Mucosa of rectum (tissue), 2 donors: ENCODE measurements at regions not wholly inside any gene's neighbourhood (a gene's known extent, or its start where the extent isn't known, plus 50 kb on each side); places are given as distances from the start of the nearest gene placed in this dataset.

Source experiments
- H3K27ac ChIP-seq, 2 donors: one replicate each; pipeline ENCODE4 v1.7.0; 2013; ENCODE audit warnings: inconsistent platforms in 2 of 2, low read depth in 2 of 2, low read length in 2 of 2
- H3K27me3 ChIP-seq, 2 donors: one replicate each; pipeline ENCODE4 v1.7.0; 2013; ENCODE audit warnings: low read length in 2 of 2; ENCODE audit not compliant: control insufficient read depth in 2 of 2, insufficient read depth in 2 of 2
- H3K36me3 ChIP-seq, 2 donors: one replicate each; pipeline ENCODE4 v1.7.0; 2013; ENCODE audit warnings: low read length in 2 of 2; ENCODE audit not compliant: control insufficient read depth in 2 of 2, insufficient read depth in 2 of 2
- H3K4me1 ChIP-seq, 2 donors: one replicate each; pipeline ENCODE4 v1.7.0; 2013; ENCODE audit warnings: low read length in 2 of 2, mild to moderate bottlenecking in 1 of 2; ENCODE audit not compliant: control insufficient read depth in 2 of 2, insufficient read depth in 2 of 2
- H3K4me3 ChIP-seq, 2 donors: one replicate each; pipeline ENCODE4 v1.7.0; 2013; ENCODE audit warnings: low read length in 2 of 2
- H3K9ac ChIP-seq, 2 donors: one replicate each; pipeline ENCODE4 v1.7.0; 2013; ENCODE audit warnings: low read length in 2 of 2, low read depth in 1 of 2, mild to moderate bottlenecking in 1 of 2
- H3K9me3 ChIP-seq, 2 donors: one replicate each; pipeline ENCODE4 v1.7.0; 2013; ENCODE audit warnings: low read length in 2 of 2; ENCODE audit not compliant: control insufficient read depth in 2 of 2
- donor health status: healthy.
- donor health status: Normal muscosa, but diverticular disease.

- Histone ChIP-seq H3K36me3 (no peaks in the 10 kb centered on the region), H3K27me3 (no peaks in the 10 kb centered on the region), H3K27ac (no peak overlapping the region)
Measured at GRCh38 chr20:40467703-40468411, 221.2 kb downstream of the MAFB start.

GRCh38 chr20:40467067-40467466, 222.0 kb downstream of the MAFB start:
- Histone ChIP-seq H3K27me3 (no peaks in the 10 kb centered on the region), H3K4me3 (no peak overlapping the region)

More at GRCh38 chr20:40467703-40468411, 221.2 kb downstream of the MAFB start:
- Histone ChIP-seq H3K9ac (no peak overlapping the region), H3K4me3 (no peak overlapping the region), H3K9me3 (no peaks in the 10 kb centered on the region), H3K4me1 (peaks cover 0 to 3% of the 10 kb centered on the region in 2 donors)

GRCh38 chr20:40464731-40465208, 224.3 kb downstream of the MAFB start:
- H3K4me1 ChIP-seq, result no peaks in the 10 kb centered on the region
- no peaks in the 10 kb centered on the region for H3K9me3 ChIP-seq
- H3K27me3 ChIP-seq, result no peaks in the 10 kb centered on the region
- no peaks in the 10 kb centered on the region for H3K36me3 ChIP-seq
- no peak overlapping the region for H3K9ac ChIP-seq
- H3K4me3 ChIP-seq, result no peak overlapping the region
- peak overlapping the region in 1 of 2 donors; percentile 27 for H3K27ac ChIP-seq

More at GRCh38 chr20:40467067-40467466, 222.0 kb downstream of the MAFB start:
- Histone ChIP-seq H3K36me3 (no peaks in the 10 kb centered on the region), H3K9me3 (no peaks in the 10 kb centered on the region), H3K4me1 (peaks cover 0 to 3% of the 10 kb centered on the region in 2 donors), H3K27ac (no peak overlapping the region), H3K9ac (no peak overlapping the region)

GRCh38 chr20:40463171-40463570, 225.9 kb downstream of the MAFB start:
- Histone ChIP-seq H3K9ac (no peak overlapping the region), H3K9me3 (no peaks in the 10 kb centered on the region), H3K36me3 (no peaks in the 10 kb centered on the region), H3K27ac (no peak overlapping the region), H3K4me3 (no peak overlapping the region), H3K4me1 (no peaks in the 10 kb centered on the region), H3K27me3 (no peaks in the 10 kb centered on the region)

- no peak overlapping the region for H3K9ac ChIP-seq
- H3K27me3 ChIP-seq, result no peaks in the 10 kb centered on the region
- no peak overlapping the region for H3K4me3 ChIP-seq
- no peaks in the 10 kb centered on the region for H3K9me3 ChIP-seq
- no peak overlapping the region for H3K27ac ChIP-seq
- H3K36me3 ChIP-seq, result no peaks in the 10 kb centered on the region
- no peaks in the 10 kb centered on the region for H3K4me1 ChIP-seq
Measured at GRCh38 chr20:40462566-40462965, 226.5 kb downstream of the MAFB start.

GRCh38 chr20:40459299-40459698, 229.7 kb downstream of the MAFB start:
- H3K9ac ChIP-seq, result no peak overlapping the region

GRCh38 chr20:40457404-40457803, 231.6 kb downstream of the MAFB start:
- Histone ChIP-seq H3K9ac (no peak overlapping the region), H3K36me3 (no peaks in the 10 kb centered on the region), H3K9me3 (no peaks in the 10 kb centered on the region), H3K4me3 (no peak overlapping the region), H3K4me1 (no peaks in the 10 kb centered on the region), H3K27ac (no peak overlapping the region), H3K27me3 (no peaks in the 10 kb centered on the region)

More at GRCh38 chr20:40459299-40459698, 229.7 kb downstream of the MAFB start:
- H3K36me3 ChIP-seq, result no peaks in the 10 kb centered on the region
- H3K4me3 ChIP-seq, result no peak overlapping the region
- no peak overlapping the region for H3K27ac ChIP-seq
- no peaks in the 10 kb centered on the region for H3K4me1 ChIP-seq
- H3K27me3 ChIP-seq, result no peaks in the 10 kb centered on the region
- no peaks in the 10 kb centered on the region for H3K9me3 ChIP-seq

GRCh38 chr20:40452758-40453157, 236.3 kb downstream of the MAFB start:
- Histone ChIP-seq H3K9ac (no peak overlapping the region), H3K27me3 (no peaks in the 10 kb centered on the region)

GRCh38 chr20:40451552-40451951, 237.5 kb downstream of the MAFB start:
- no peaks in the 10 kb centered on the region for H3K27me3 ChIP-seq
- no peaks in the 10 kb centered on the region for H3K4me1 ChIP-seq
- no peak overlapping the region for H3K4me3 ChIP-seq
- H3K9me3 ChIP-seq, result no peaks in the 10 kb centered on the region
- H3K27ac ChIP-seq, result no peak overlapping the region
- no peaks in the 10 kb centered on the region for H3K36me3 ChIP-seq
- no peak overlapping the region for H3K9ac ChIP-seq

More at GRCh38 chr20:40452758-40453157, 236.3 kb downstream of the MAFB start:
- no peaks in the 10 kb centered on the region for H3K36me3 ChIP-seq
- no peak overlapping the region for H3K27ac ChIP-seq
- no peak overlapping the region for H3K4me3 ChIP-seq
- H3K4me1 ChIP-seq, result no peaks in the 10 kb centered on the region
- no peaks in the 10 kb centered on the region for H3K9me3 ChIP-seq

GRCh38 chr20:40449974-40450616, 238.9 kb downstream of the MAFB start:
- no peak overlapping the region for H3K4me3 ChIP-seq
- no peak overlapping the region for H3K27ac ChIP-seq
- no peaks in the 10 kb centered on the region for H3K4me1 ChIP-seq
- no peaks in the 10 kb centered on the region for H3K9me3 ChIP-seq
- no peaks in the 10 kb centered on the region for H3K36me3 ChIP-seq
- H3K27me3 ChIP-seq, result no peaks in the 10 kb centered on the region
- H3K9ac ChIP-seq, result no peak overlapping the region
